Liver (tissue), 8 donors: ENCODE measurements at regions not wholly inside any gene's neighbourhood (a gene's known extent, or its start where the extent isn't known, plus 50 kb on each side); places are given as distances from the start of the nearest gene placed in this dataset.

Experiments
- DNase-seq: peaks from one replicate; pipeline ENCODE4 v3.0.0-alpha.2; 2017; ENCODE audit warnings: low spot score
- H3K27ac ChIP-seq, 2 donors: one replicate each; pipeline ENCODE4 v1.7.0; 2013; ENCODE audit warnings: inconsistent platforms in 2 of 2, low read length in 2 of 2, control low read depth in 1 of 2, low read depth in 1 of 2, mild to moderate bottlenecking in 1 of 2
- H3K27me3 ChIP-seq, 4 donors: one replicate each; pipeline versions ENCODE4 v1.6.1 to v1.7.0; 2013; ENCODE audit warnings: low read length in 3 of 4, inconsistent platforms in 1 of 4, mild to moderate bottlenecking in 1 of 4, moderate library complexity in 1 of 4; ENCODE audit not compliant: control insufficient read depth in 4 of 4, insufficient read depth in 4 of 4
- H3K36me3 ChIP-seq, 4 donors: one replicate each; pipeline versions ENCODE4 v1.6.1 to v1.7.0; 2013; ENCODE audit warnings: low read length in 3 of 4, mild to moderate bottlenecking in 3 of 4, low read depth in 1 of 4, moderate library complexity in 1 of 4; ENCODE audit not compliant: control insufficient read depth in 4 of 4, insufficient read depth in 3 of 4
- H3K4me1 ChIP-seq, 4 donors: one replicate each; pipeline versions ENCODE4 v1.6.1 to v1.7.0; 2013; ENCODE audit warnings: low read length in 3 of 4, mild to moderate bottlenecking in 3 of 4, moderate library complexity in 1 of 4; ENCODE audit not compliant: control insufficient read depth in 4 of 4, insufficient read depth in 4 of 4
- H3K4me3 ChIP-seq, 3 donors: one replicate each; pipeline versions ENCODE4 v1.6.1 to v1.7.0; 2013; ENCODE audit warnings: low read length in 3 of 3, control low read depth in 1 of 3, low read depth in 1 of 3, mild to moderate bottlenecking in 1 of 3
- H3K9ac ChIP-seq, 2 donors: one replicate each; pipeline ENCODE4 v1.7.0; 2013; ENCODE audit warnings: low read length in 2 of 2, mild to moderate bottlenecking in 2 of 2, moderate library complexity in 2 of 2, control low read depth in 1 of 2, low read depth in 1 of 2
- H3K9me3 ChIP-seq, 4 donors: one replicate each; pipeline versions ENCODE4 v1.6.1 to v1.7.0; 2013; ENCODE audit warnings: low read length in 3 of 4; ENCODE audit not compliant: control insufficient read depth in 4 of 4
- ATF3 ChIP-seq: IDR thresholded peaks from 2 replicates; pipeline ENCODE4 v1.6.1; 2016; ENCODE audit warnings: antibody characterized with exemption
- CTCF ChIP-seq: fragments of 150-350 bp; IDR thresholded peaks from 2 replicates; pipeline ENCODE4 v1.5.1; 2017; ENCODE audit warnings: improper control_type of control experiment, low read depth, low read length; ENCODE audit not compliant: missing input control
- EGR1 ChIP-seq, 2 donors: IDR thresholded peaks; 2 replicates each; pipeline ENCODE4 v1.6.1; 2016 to 2018; ENCODE audit warnings: antibody characterized with exemption in 2 of 2, low read depth in 2 of 2
- FOXA1 ChIP-seq: IDR thresholded peaks from 2 replicates; pipeline ENCODE4 v1.6.1; 2016; ENCODE audit warnings: antibody characterized with exemption
- FOXA2 ChIP-seq: IDR thresholded peaks from 2 replicates; pipeline ENCODE4 v1.6.1; 2016; ENCODE audit warnings: antibody characterized with exemption
- GABPA ChIP-seq, 2 donors: IDR thresholded peaks in 1 of 2; conservative IDR thresholded peaks in 1 of 2; 2 replicates each; pipeline ENCODE4 v1.6.1; 2016; ENCODE audit warnings: antibody characterized with exemption in 2 of 2, mild to moderate bottlenecking in 1 of 2, moderate library complexity in 1 of 2
- HNF4A ChIP-seq, 2 donors: conservative IDR thresholded peaks; 2 replicates each; pipeline ENCODE4 v1.6.1; 2016; ENCODE audit warnings: antibody characterized with exemption in 2 of 2, mild to moderate bottlenecking in 2 of 2
- HNF4G ChIP-seq: IDR thresholded peaks from 2 replicates; pipeline ENCODE4 v1.6.1; 2016; ENCODE audit warnings: antibody characterized with exemption
- JUND ChIP-seq, 2 donors: IDR thresholded peaks; 2 replicates each; pipeline ENCODE4 v1.6.1; 2016; ENCODE audit warnings: antibody characterized with exemption in 2 of 2
- MAX ChIP-seq: IDR thresholded peaks from 2 replicates; pipeline ENCODE4 v1.6.1; 2016; ENCODE audit warnings: antibody characterized with exemption
- NR2F2 ChIP-seq: IDR thresholded peaks from 2 replicates; pipeline ENCODE4 v1.6.1; 2016; ENCODE audit warnings: antibody characterized with exemption
- RAD21 ChIP-seq, 2 donors: IDR thresholded peaks; 2 replicates each; pipeline ENCODE4 v1.6.1; 2016; ENCODE audit warnings: antibody characterized with exemption in 2 of 2, mild to moderate bottlenecking in 2 of 2
- REST ChIP-seq: IDR thresholded peaks from 2 replicates; pipeline ENCODE4 v1.6.1; 2016; ENCODE audit warnings: antibody characterized with exemption, mild to moderate bottlenecking
- RXRA ChIP-seq, 2 donors: IDR thresholded peaks; 2 replicates each; pipeline ENCODE4 v1.6.1; 2017 to 2018; ENCODE audit warnings: antibody characterized with exemption in 2 of 2, mild to moderate bottlenecking in 1 of 2
- SP1 ChIP-seq: IDR thresholded peaks from 2 replicates; pipeline ENCODE4 v1.6.1; 2018; ENCODE audit warnings: antibody characterized with exemption, mild to moderate bottlenecking
- TAF1 ChIP-seq: conservative IDR thresholded peaks from 2 replicates; pipeline ENCODE4 v1.6.1; 2016; ENCODE audit warnings: antibody characterized with exemption, mild to moderate bottlenecking
- YY1 ChIP-seq: IDR thresholded peaks from 2 replicates; pipeline ENCODE4 v1.6.1; 2016; ENCODE audit warnings: antibody characterized with exemption, mild to moderate bottlenecking
- ZBTB33 ChIP-seq: IDR thresholded peaks from 2 replicates; pipeline ENCODE4 v1.6.1; 2016; ENCODE audit warnings: antibody characterized with exemption
- WGBS: extraction: QIAGEN DNeasy Blood & Tissue Kit; methylation state at CpG from one replicate; pipeline ENCODE4 v1.1.7; 2013; 5-methylcytosine and 5-hydroxymethylcytosine counted together
- donor health status: healthy.
- donor health status: healthy.
- donor health status: healthy.
- donor health status: healthy.
- donor health status: healthy.

- H3K4me1 ChIP-seq: no peaks in the 10 kb centered on the region
- no peaks in the 10 kb centered on the region for H3K27me3 ChIP-seq
- no peak overlapping the region for H3K27ac ChIP-seq
- no peak overlapping the region for H3K4me3 ChIP-seq
- H3K9ac ChIP-seq: no peak overlapping the region
- WGBS: 74% methylated on average over 2 of the region's 2 CpGs
- no peaks in the 10 kb centered on the region for H3K36me3 ChIP-seq
- TF ChIP-seq EGR1 (IDR thresholded peaks at IDR 0.05; ENCODE audit: low read depth in 2 of 2) (no peak), ZBTB33 (no peak), RAD21 (IDR thresholded peaks at IDR 0.05) (no peak), ATF3 (no peak), SP1 (no peak), CTCF (no peak), FOXA2 (no peak), HNF4A (conservative IDR thresholded peaks at IDR 0.05) (no peak), GABPA (IDR thresholded peaks at IDR 0.05 in 1 of 2, conservative IDR thresholded peaks at IDR 0.05 in 1 of 2) (no peak), TAF1 (no peak), NR2F2 (no peak), YY1 (no peak), REST (no peak), MAX (no peak), FOXA1 (no peak), HNF4G (no peak)
- H3K9me3 ChIP-seq: peaks cover 0 to 3% (median 0%) of the 10 kb centered on the region in 4 donors
- no peak for DNase-seq
Measured at GRCh38 chr6:155778336-155778735, 322.7 kb upstream of the NOX3 start.

GRCh38 chr6:155771822-155772221, 316.2 kb upstream of the NOX3 start:
- Histone ChIP-seq H3K27ac (no peak overlapping the region), H3K9me3 (peaks cover 0 to 3% (median 0%) of the 10 kb centered on the region in 4 donors), H3K4me1 (no peaks in the 10 kb centered on the region), H3K9ac (no peak overlapping the region), H3K27me3 (no peaks in the 10 kb centered on the region), H3K4me3 (no peak overlapping the region), H3K36me3 (no peaks in the 10 kb centered on the region)
- WGBS: 58% methylated on average over 1 of the region's 1 CpG
- no peak for DNase-seq
- TF ChIP-seq REST (no peak), HNF4G (no peak), RXRA (IDR thresholded peaks at IDR 0.05) (no peak), ZBTB33 (no peak), RAD21 (IDR thresholded peaks at IDR 0.05) (no peak), JUND (IDR thresholded peaks at IDR 0.05) (no peak), FOXA2 (no peak), MAX (no peak)
